ENCODE measurements at regions not wholly inside any gene's neighbourhood (a gene's known extent, or its start where the extent isn't known, plus 50 kb on each side); places are given as distances from the start of the nearest gene placed in this dataset.

GRCh38 chr13:40334031-40334430, 332.4 kb downstream of the FOXO1 start:
- no peak for DNase-seq (ENCODE audit: low read depth)
- no peak overlapping the region for H3K4me3 ChIP-seq (ENCODE audit: low read depth, low read length)
- TF ChIP-seq CTCF (IDR thresholded peaks at IDR 0.05; ENCODE audit: insufficient read depth, low read depth, low read length, missing control alignments), result no peak

GRCh38 chr13:40334616-40335015, 331.8 kb downstream of the FOXO1 start:
- no peak for TF ChIP-seq CTCF (IDR thresholded peaks at IDR 0.05; ENCODE audit: insufficient read depth, low read depth, low read length, missing control alignments)
- DNase-seq (ENCODE audit: low read depth), result no peak
- H3K4me3 ChIP-seq (ENCODE audit: low read depth, low read length), result no peak overlapping the region

- DNase-seq (ENCODE audit: low read depth), result no peak
- no peak for TF ChIP-seq CTCF (IDR thresholded peaks at IDR 0.05; ENCODE audit: insufficient read depth, low read depth, low read length, missing control alignments)
- H3K4me3 ChIP-seq (ENCODE audit: low read depth, low read length), result no peak overlapping the region
Observed at GRCh38 chr13:40336228-40337221, 329.9 kb downstream of the FOXO1 start.

- no peak overlapping the region for H3K4me3 ChIP-seq (ENCODE audit: low read depth, low read length)
- no peak for TF ChIP-seq CTCF (IDR thresholded peaks at IDR 0.05; ENCODE audit: insufficient read depth, low read depth, low read length, missing control alignments)
- no peak for DNase-seq (ENCODE audit: low read depth)
Observed at GRCh38 chr13:40337651-40338050, 328.8 kb downstream of the FOXO1 start.

- H3K4me3 ChIP-seq (ENCODE audit: low read depth, low read length), result no peak overlapping the region
- DNase-seq (ENCODE audit: low read depth), result no peak
- no peak for TF ChIP-seq CTCF (IDR thresholded peaks at IDR 0.05; ENCODE audit: insufficient read depth, low read depth, low read length, missing control alignments)
Observed at GRCh38 chr13:40338217-40338616, 328.2 kb downstream of the FOXO1 start.

- no peak for DNase-seq (ENCODE audit: low read depth)
- no peak overlapping the region for H3K4me3 ChIP-seq (ENCODE audit: low read depth, low read length)
- TF ChIP-seq CTCF (IDR thresholded peaks at IDR 0.05; ENCODE audit: insufficient read depth, low read depth, low read length, missing control alignments), result no peak
Observed at GRCh38 chr13:40340368-40341095, 325.9 kb downstream of the FOXO1 start.
